Retinal pigment epithelial cell (primary cell): ENCODE measurements at regions not wholly inside any gene's neighbourhood (a gene's known extent, or its start where the extent isn't known, plus 50 kb on each side); places are given as distances from the start of the nearest gene placed in this dataset.
"Not testable (repeated sequence)": the region's sequence is repeated elsewhere in the genome, so short reads cannot be mapped to it uniquely, and the experiment has no call there.

Source experiments
- DNase-seq: peaks from one replicate; pipeline ENCODE4 v3.0.0-alpha.2; 2010; ENCODE audit warnings: low read depth
- H3K4me3 ChIP-seq: 2 replicates; pipeline ENCODE4 v1.5.1; 2011; ENCODE audit warnings: mild to moderate bottlenecking, low read length, control low read depth, moderate library complexity
- TF ChIP-seq, protein P1 (sequence below): conservative IDR thresholded peaks from 2 replicates; pipeline ENCODE4 v1.5.1; 2011; ENCODE audit warnings: low read depth, low read length, control low read depth, inconsistent platforms

DNA sequence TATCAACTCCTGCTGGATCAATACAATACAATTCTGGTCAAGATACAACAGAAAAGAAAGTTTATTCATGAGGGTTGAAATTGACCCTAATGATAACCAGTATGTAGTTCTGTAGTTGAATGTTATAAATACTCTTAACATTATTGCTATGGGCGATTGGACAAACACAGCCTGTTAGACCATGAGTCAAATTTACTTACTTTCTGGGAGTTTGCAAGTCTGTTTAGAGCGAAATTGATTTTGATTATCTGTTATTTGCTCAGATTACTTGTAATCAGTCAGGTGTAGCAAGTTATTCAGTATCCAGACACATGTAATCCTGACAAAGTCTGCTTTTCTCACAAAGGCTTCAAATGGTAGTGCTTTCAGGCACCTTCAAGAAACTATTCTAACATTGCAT is 216.6 kb upstream of the B3GALT2 start:
- TF ChIP-seq, protein P1, sequence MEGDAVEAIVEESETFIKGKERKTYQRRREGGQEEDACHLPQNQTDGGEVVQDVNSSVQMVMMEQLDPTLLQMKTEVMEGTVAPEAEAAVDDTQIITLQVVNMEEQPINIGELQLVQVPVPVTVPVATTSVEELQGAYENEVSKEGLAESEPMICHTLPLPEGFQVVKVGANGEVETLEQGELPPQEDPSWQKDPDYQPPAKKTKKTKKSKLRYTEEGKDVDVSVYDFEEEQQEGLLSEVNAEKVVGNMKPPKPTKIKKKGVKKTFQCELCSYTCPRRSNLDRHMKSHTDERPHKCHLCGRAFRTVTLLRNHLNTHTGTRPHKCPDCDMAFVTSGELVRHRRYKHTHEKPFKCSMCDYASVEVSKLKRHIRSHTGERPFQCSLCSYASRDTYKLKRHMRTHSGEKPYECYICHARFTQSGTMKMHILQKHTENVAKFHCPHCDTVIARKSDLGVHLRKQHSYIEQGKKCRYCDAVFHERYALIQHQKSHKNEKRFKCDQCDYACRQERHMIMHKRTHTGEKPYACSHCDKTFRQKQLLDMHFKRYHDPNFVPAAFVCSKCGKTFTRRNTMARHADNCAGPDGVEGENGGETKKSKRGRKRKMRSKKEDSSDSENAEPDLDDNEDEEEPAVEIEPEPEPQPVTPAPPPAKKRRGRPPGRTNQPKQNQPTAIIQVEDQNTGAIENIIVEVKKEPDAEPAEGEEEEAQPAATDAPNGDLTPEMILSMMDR: no peak
- no peak overlapping the region for H3K4me3 ChIP-seq
- no peak for DNase-seq

DNA sequence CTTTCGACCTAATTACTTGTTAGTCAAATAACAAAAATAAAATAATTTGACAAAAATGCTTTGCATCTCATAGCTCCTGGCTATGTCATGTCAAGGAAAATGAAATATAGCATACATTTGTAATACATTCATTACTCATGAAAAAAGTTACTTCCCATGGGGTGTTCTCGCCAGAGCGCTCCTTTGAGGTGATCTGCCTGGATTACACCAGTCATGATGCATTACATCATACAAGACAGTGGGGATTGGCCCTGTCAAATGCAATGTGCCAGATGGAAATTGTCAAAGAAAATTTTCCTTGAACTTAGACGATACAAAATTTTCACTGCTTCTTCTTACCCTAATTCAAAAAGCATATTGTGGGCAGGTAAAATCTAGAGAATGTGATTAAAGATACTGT is 215.6 kb upstream of the B3GALT2 start:
- no peak for DNase-seq
- TF ChIP-seq, protein P1: no peak
- no peak overlapping the region for H3K4me3 ChIP-seq

DNA sequence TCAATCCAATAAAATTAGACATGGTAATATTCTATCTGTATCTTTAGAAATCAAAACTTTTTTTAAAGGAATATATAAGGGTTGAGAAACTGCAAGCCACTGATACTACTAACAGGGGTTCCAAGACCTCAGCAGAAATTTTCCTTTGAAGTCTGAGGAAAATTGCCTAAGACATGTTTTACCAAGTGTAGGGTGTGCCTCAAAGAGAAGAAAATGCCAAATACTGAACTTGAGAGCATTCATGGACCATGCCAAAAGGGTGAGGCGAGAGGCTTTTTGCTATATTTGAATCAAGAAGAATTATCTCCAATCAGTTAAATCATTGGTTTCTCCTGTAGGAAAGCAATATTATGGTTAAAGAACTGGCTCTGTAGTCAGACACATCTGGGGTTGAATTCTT is 207.9 kb upstream of the B3GALT2 start:
- TF ChIP-seq, protein P1: no peak
- no peak overlapping the region for H3K4me3 ChIP-seq
- no peak for DNase-seq

DNA sequence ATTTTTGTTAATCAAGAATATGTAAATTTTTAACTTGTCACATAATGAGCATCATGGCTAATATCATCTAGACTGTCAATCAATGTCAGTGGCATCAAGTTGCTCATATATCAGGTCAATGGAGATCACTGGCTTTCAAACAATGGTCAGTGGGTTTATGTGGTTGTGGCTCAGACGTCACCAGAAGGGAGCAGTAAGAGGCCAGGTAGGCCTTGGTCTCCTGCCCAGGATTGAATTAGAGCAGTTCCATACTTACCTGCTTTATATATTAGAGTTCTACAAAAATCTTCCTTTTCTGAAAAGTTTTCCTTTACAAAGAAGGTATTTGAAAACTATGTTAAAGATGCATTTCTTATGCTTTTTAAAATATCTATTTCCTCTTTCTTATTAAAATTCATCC is 206.3 kb upstream of the B3GALT2 start:
- TF ChIP-seq, protein P1: no peak

DNA sequence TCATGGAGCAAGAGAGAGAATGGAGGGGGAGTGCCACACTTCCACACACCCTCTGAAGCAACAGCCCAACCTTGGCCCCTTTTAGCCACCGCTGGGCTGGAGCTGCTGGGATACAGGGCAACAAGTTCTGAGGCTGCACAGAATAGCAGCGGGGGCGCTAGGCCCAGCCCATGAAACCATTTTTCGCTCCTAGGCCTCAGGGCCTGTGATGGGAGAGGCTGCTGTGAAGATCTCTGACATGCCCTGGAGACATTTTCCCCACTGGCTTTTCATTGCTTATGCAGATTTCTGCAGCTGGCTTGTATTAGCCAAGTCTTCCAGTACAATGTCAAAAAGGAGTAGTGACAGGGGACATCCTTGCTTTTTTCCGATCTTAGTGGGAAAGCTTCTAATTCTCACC is 202.3 kb upstream of the B3GALT2 start:
- no peak overlapping the region for H3K4me3 ChIP-seq
- TF ChIP-seq, protein P1: no peak
- no peak for DNase-seq

More for the DNA sequence above, 206.3 kb upstream of the B3GALT2 start:
- no peak overlapping the region for H3K4me3 ChIP-seq
- DNase-seq: no peak

DNA sequence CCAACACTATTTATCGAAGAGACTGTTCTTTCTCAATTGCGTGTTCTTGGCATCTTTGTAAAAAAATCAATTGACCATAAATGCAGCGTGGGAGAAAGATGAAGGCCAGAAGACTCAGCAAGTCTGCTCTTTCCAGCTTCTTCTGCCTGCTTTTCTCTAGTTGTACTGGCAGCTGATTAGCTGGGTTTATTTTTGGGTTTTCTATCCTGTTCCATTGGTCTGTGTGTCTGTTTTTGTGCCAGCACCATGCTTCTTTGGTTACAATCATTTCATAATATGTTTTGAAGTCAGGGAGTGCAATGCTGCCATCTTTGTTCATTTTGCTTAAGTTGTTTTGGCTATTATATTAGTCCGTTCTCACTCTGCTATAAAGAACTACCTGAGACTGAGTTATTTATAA is 201.8 kb upstream of the B3GALT2 start:
- TF ChIP-seq, protein P1: no peak
- no peak for DNase-seq
- no peak overlapping the region for H3K4me3 ChIP-seq

DNA sequence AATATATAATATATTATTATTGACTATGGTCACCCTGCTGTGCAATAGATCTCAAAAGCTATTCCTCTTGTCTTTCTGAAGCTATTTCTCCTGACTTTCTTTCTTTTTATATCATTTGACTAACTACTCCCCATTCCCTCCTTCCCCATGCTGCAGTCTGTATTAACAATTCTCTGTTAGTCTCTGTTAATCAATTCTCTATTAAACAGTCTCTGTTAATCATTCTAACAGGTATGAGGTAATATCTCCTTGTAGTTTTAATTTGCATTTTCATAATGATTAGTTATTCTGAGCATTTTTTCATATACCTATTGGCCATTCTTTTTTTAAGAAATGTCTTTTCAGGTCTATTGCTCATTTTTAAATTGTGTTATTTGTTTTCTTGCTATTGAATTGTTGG is 201.0 kb upstream of the B3GALT2 start:
- no peak for DNase-seq
- TF ChIP-seq, protein P1: no peak

DNA sequence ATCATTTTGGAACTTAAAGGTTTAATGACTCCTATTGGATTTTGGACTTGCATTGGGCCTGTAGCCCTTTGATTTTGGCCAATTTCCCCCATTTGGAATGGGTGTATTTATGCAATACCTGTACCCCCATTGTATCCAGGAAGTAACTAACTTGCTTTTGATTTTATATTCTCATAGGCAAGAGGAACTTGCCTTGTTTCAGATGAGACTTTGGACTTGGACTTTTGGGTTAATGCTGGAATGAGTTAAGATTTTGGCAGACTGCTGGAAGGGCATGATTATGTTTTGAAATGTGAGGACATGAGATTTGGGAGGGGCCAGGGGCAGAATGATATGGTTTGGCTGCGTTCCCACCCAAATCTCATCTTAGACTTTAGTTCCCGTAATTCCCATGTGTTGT is 192.0 kb upstream of the B3GALT2 start:
- H3K4me3 ChIP-seq, DNase-seq: not testable (repeated sequence)

More for the DNA sequence above, 201.0 kb upstream of the B3GALT2 start:
- no peak overlapping the region for H3K4me3 ChIP-seq
